NCI-H748 (cell line): ENCODE measurements at regions not wholly inside any gene's neighbourhood (a gene's known extent, or its start where the extent isn't known, plus 50 kb on each side); places are given as distances from the start of the nearest gene placed in this dataset.

Source experiments
- DNase-seq: peaks from one replicate; lab custom pipeline; 2025; ENCODE audit not compliant: unreplicated experiment; lab: John Stamatoyannopoulos, UW

GRCh38 chr6:3643921-3644738, 107.4 kb downstream of the PXDC1 start:
- DNase-seq = no peak

GRCh38 chr6:3640868-3641267, 110.6 kb downstream of the PXDC1 start:
- no peak for DNase-seq

GRCh38 chr6:3638662-3639061, 112.9 kb downstream of the PXDC1 start:
- no peak for DNase-seq

- no peak for DNase-seq
Observed at GRCh38 chr6:3636060-3636459, 115.5 kb downstream of the PXDC1 start.

- no peak for DNase-seq
Observed at GRCh38 chr6:3635482-3635881, 116.0 kb downstream of the PXDC1 start.

GRCh38 chr6:3634280-3634816, 117.2 kb downstream of the PXDC1 start:
- no peak for DNase-seq

- DNase-seq = no peak
Observed at GRCh38 chr6:3633711-3634110, 117.8 kb downstream of the PXDC1 start.

- no peak for DNase-seq
Observed at GRCh38 chr6:3631877-3632276, 119.6 kb downstream of the PXDC1 start.

GRCh38 chr6:3631186-3631585, 120.3 kb downstream of the PXDC1 start:
- DNase-seq = no peak

GRCh38 chr6:3630258-3630835, 121.2 kb downstream of the PXDC1 start:
- DNase-seq = no peak

GRCh38 chr6:3627956-3628835, 123.3 kb downstream of the PXDC1 start:
- peak; percentile 100 for DNase-seq

- peak; percentile 97 for DNase-seq
Observed at GRCh38 chr6:3627501-3627900, 124.0 kb downstream of the PXDC1 start.

GRCh38 chr6:3625980-3626563, 125.4 kb downstream of the PXDC1 start:
- no peak for DNase-seq

GRCh38 chr6:3625149-3625979, 126.1 kb downstream of the PXDC1 start:
- DNase-seq = peak; percentile 39

GRCh38 chr6:3624250-3625136, 127.0 kb downstream of the PXDC1 start:
- DNase-seq = no peak

- no peak for DNase-seq
Observed at GRCh38 chr6:3623451-3624249, 127.9 kb downstream of the PXDC1 start.

GRCh38 chr6:3621411-3621810, 130.1 kb downstream of the PXDC1 start:
- no peak for DNase-seq

GRCh38 chr6:3620937-3621336, 130.6 kb downstream of the PXDC1 start:
- DNase-seq = no peak
